ENCODE measurements at regions not wholly inside any gene's neighbourhood (a gene's known extent, or its start where the extent isn't known, plus 50 kb on each side); places are given as distances from the start of the nearest gene placed in this dataset.

DNA sequence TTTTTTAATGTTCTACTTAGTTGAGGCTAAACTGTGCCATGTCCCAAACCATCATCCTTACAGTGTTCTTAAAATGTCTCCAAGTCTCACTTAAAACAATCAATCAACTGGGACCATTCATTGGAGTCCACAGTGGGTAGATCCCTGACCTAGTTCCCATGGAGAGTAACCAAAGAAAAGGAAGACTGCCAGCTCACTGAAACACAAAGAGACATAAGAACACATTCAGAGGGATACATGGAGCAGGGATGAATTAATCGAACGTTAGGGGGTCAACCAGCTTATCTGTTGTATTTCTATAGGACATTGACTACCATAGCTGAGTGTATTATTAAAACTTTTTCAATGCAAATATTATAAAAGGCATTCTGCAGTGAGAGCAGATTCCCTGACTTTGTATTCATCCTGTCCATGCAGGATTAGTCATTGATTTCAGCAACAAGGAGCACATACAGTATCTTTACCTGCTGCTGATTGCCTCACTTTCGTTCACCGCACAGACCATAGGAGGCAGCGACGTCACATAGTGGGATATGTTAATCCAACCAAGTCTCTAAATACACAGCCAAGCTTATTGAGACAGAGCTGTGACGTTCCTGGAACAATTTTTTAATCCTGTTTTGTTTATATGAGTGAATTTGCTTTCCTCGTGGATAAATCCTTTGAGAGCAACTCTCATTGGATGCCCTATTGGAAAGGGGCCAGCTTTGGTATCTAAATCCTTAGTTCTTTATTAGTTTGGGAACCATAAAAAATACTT lies 364.9 kb upstream of the RBMS3 start:
- intact Hi-C loops (cut with DNase I; ENCODE audit: low total_unique reads), result no loop called here
- Histone ChIP-seq H3K4me3 (peak overlapping the region in 3 of 8 donors; percentile 5 to 54 (median 23)), H3K27ac (peak overlapping the region in 7 of 8 donors; percentile 55 to 68 (median 63)), H3K27me3 (replicated peaks in 1 of 7) (no peaks in the 10 kb centered on the region), H3K9me3 (no peaks in the 10 kb centered on the region), H3K4me1 (peaks cover 0 to 22% (median 15%) of the 10 kb centered on the region in 6 donors), H3K36me3 (no peaks in the 10 kb centered on the region)
- DNase-seq, result no peak
- 59 to 67% (median 61%) methylated on average over 8 of the region's 8 CpGs for WGBS, 5 donors
- TF ChIP-seq POLR2A (IDR thresholded peaks at IDR 0.05), result no peak
- TF ChIP-seq, protein P1, sequence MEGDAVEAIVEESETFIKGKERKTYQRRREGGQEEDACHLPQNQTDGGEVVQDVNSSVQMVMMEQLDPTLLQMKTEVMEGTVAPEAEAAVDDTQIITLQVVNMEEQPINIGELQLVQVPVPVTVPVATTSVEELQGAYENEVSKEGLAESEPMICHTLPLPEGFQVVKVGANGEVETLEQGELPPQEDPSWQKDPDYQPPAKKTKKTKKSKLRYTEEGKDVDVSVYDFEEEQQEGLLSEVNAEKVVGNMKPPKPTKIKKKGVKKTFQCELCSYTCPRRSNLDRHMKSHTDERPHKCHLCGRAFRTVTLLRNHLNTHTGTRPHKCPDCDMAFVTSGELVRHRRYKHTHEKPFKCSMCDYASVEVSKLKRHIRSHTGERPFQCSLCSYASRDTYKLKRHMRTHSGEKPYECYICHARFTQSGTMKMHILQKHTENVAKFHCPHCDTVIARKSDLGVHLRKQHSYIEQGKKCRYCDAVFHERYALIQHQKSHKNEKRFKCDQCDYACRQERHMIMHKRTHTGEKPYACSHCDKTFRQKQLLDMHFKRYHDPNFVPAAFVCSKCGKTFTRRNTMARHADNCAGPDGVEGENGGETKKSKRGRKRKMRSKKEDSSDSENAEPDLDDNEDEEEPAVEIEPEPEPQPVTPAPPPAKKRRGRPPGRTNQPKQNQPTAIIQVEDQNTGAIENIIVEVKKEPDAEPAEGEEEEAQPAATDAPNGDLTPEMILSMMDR (IDR thresholded peaks at IDR 0.05 in 8 of 11, conservative IDR thresholded peaks at IDR 0.05 in 3 of 11), result no peak
- TF ChIP-seq POLR2AphosphoS5 (IDR thresholded peaks at IDR 0.05), result no peak

DNA sequence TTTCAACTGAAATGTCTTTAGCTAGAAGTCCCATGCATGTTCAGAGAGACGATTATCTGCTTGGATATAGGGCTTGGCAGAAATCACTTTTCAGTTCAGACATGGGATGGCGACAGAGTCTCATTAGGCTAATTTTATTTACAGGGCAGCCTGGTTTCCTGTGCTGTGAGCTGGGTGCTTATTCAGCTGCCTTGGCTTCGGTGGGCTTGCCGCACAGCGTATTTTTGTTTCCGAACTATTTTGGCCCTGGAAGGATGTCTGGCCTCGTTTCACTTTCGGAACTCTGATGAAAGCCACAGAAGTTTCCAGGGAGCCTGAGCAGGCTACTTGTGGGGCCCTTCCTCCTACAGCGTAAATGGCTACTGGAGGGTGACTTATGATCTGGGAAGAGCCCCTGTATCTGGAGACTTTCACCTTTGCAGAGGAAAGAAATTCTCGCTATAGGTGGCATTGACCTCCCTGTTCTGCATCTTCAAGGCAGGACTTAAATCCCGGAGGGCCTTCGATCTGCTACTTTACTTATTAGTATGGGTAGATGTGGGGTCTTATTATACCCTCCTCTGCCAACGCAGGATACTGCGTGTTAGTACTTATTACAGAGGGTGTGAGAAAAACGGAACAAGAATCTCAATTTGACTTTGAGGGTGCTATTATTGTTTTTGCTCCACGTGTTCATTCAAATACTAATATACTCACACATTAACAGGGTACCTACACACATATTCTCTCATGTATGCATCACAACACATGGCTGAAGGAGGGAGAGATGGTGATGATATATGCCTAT lies 364.0 kb upstream of the RBMS3 start:
- intact Hi-C loops (cut with DNase I; ENCODE audit: low total_unique reads), result no loop called here
- Histone ChIP-seq H3K4me3 (peak overlapping the region in 4 of 8 donors; percentile 5 to 54 (median 20)), H3K27ac (peak overlapping the region in 7 of 8 donors; percentile 55 to 68 (median 63)), H3K9me3 (no peaks in the 10 kb centered on the region), H3K36me3 (no peaks in the 10 kb centered on the region), H3K4me1 (peaks cover 0 to 22% (median 15%) of the 10 kb centered on the region in 6 donors), H3K27me3 (replicated peaks in 1 of 7) (no peaks in the 10 kb centered on the region)
- TF ChIP-seq, protein P1 (IDR thresholded peaks at IDR 0.05 in 8 of 11, conservative IDR thresholded peaks at IDR 0.05 in 3 of 11), result peak in 9 of 11 experiments; percentile 22 to 56 (median 42)
- TF ChIP-seq POLR2AphosphoS5 (IDR thresholded peaks at IDR 0.05) (peak in 1 of 3 donors; percentile 37), POLR2A (IDR thresholded peaks at IDR 0.05) (no peak)
- peak; percentile 49 for DNase-seq
- 33 to 42% (median 34%) methylated on average over 16 of the region's 16 CpGs for WGBS, 5 donors

DNA sequence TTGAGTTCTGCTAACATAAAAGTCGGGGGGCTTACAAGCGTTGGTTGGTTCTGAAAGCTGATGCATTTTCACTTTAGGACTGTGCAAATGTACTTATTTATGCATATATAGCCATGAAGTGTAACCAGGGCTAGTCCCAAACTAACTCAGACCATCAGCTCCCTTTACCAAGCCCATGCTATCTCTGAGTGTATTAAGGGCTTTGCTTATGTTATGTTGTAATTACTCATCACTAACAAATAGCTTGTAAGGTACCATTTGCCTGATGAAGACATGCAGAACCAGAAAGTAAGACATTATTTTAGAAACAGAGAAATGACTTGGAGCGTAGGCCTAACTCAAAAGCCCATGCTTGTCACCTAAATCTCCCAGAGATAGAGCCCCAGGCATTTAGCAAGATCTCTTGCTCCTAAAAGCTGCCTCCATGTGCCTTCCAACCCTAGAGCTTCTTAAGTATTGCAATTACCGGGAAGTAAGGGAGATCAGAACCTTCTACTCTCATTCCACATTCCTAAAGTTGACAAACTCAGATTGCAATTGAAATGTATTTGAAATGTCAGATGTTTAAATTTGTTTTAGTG lies 362.9 kb upstream of the RBMS3 start:
- Histone ChIP-seq H3K4me1 (peaks cover 0 to 22% (median 15%) of the 10 kb centered on the region in 6 donors), H3K27ac (peak overlapping the region in 4 of 8 donors; percentile 15 to 68 (median 48)), H3K4me3 (no peak overlapping the region), H3K9me3 (no peaks in the 10 kb centered on the region), H3K27me3 (replicated peaks in 1 of 7) (no peaks in the 10 kb centered on the region), H3K36me3 (no peaks in the 10 kb centered on the region)
- WGBS, 5 donors, result 68 to 89% (median 79%) methylated on average over 4 of the region's 4 CpGs
- no peak for DNase-seq
- TF ChIP-seq POLR2AphosphoS5 (IDR thresholded peaks at IDR 0.05) (no peak), POLR2A (IDR thresholded peaks at IDR 0.05) (no peak)
- TF ChIP-seq, protein P1 (IDR thresholded peaks at IDR 0.05 in 8 of 11, conservative IDR thresholded peaks at IDR 0.05 in 3 of 11), result no peak
- intact Hi-C loops (cut with DNase I; ENCODE audit: low total_unique reads), result no loop called here
